Activated CD8-positive, alpha-beta T cell treated with anti-CD3 and anti-CD28 coated beads for 36 hours (primary cell): ENCODE measurements at regions not wholly inside any gene's neighbourhood (a gene's known extent, or its start where the extent isn't known, plus 50 kb on each side); places are given as distances from the start of the nearest gene placed in this dataset.

ENCODE experiments used
- ATAC-seq: fragments of 200-7000 bp; cut with Tn5 transposase; one replicate; pipeline ENCODE4 v1.10.0; 2021; ENCODE audit warnings: mild to moderate bottlenecking, moderate library complexity
- CTCF ChIA-PET: fragments of 350-600 bp; sonication (Branson Sonifier 250); formaldehyde crosslinking; loops from one replicate; lab custom pipeline; 2021; ENCODE audit warnings: antibody characterized with exemption; lab: Charles Lee
- POLR2A ChIA-PET: fragments of 350-600 bp; sonication (Branson Sonifier 250); formaldehyde crosslinking; loops from one replicate; lab custom pipeline; 2021; ENCODE audit warnings: antibody characterized with exemption; lab: Charles Lee
- DNase-seq: peaks from one replicate; pipeline ENCODE4 v3.0.0-alpha.2; 2020
- H3K27ac Mint-ChIP-seq: one replicate; pipeline ENCODE4 v1.8.0; 2021; ENCODE audit warnings: mild to moderate bottlenecking, mixed read lengths
- H3K27me3 Mint-ChIP-seq: one replicate; pipeline ENCODE4 v1.8.0; 2021; ENCODE audit warnings: mixed read lengths
- H3K36me3 Mint-ChIP-seq: one replicate; pipeline ENCODE4 v1.8.0; 2021; ENCODE audit warnings: low read depth, mixed read lengths
- H3K4me1 Mint-ChIP-seq: one replicate; pipeline ENCODE4 v1.8.0; 2021; ENCODE audit warnings: low read depth, mixed read lengths
- H3K4me3 Mint-ChIP-seq: one replicate; pipeline ENCODE4 v1.8.0; 2021; ENCODE audit warnings: mild to moderate bottlenecking, moderate library complexity, mixed read lengths
- H3K9me3 Mint-ChIP-seq: one replicate; pipeline ENCODE4 v1.8.0; 2021; ENCODE audit warnings: mixed read lengths
- CTCF ChIP-seq: fragments of 200-600 bp; IDR thresholded peaks from one replicate; pipeline ENCODE4 v1.8.0; 2022; ENCODE audit warnings: antibody characterized with exemption, mild to moderate bottlenecking
- intact Hi-C: fragments of 100-400 bp; cut with micrococcal nuclease; formaldehyde crosslinking; loops from one replicate; pipeline ENCODE4 v1.10.0; 2022

- no peak overlapping the region for H3K4me3 Mint-ChIP-seq
- no peak for TF ChIP-seq CTCF
- no peak overlapping the region for H3K27ac Mint-ChIP-seq
- H3K9me3 Mint-ChIP-seq, result peaks cover 16% of the 10 kb centered on the region
- no peaks in the 10 kb centered on the region for H3K4me1 Mint-ChIP-seq
- no peaks in the 10 kb centered on the region for H3K27me3 Mint-ChIP-seq
- DNase-seq (no peak), ATAC-seq (no peak)
- H3K36me3 Mint-ChIP-seq, result no peaks in the 10 kb centered on the region
- ChIA-PET POLR2A (no interaction called here), CTCF (no interaction called here)
- intact Hi-C loops, result no loop called here
Observed at GRCh38 chr14:59013672-59014298, 174.7 kb upstream of the DAAM1 start.

- Mint-ChIP-seq H3K4me3 (no peak overlapping the region), H3K4me1 (no peaks in the 10 kb centered on the region), H3K27ac (no peak overlapping the region), H3K9me3 (peaks cover 16% of the 10 kb centered on the region), H3K27me3 (no peaks in the 10 kb centered on the region), H3K36me3 (no peaks in the 10 kb centered on the region)
- ATAC-seq (no peak), DNase-seq (no peak)
- POLR2A ChIA-PET, result no interaction called here
- TF ChIP-seq CTCF, result no peak
- CTCF ChIA-PET, result no interaction called here
- intact Hi-C loops, result no loop called here
Observed at GRCh38 chr14:59015482-59015881, 173.0 kb upstream of the DAAM1 start.

GRCh38 chr14:59017285-59017965 is 171.0 kb upstream of the DAAM1 start:
- POLR2A ChIA-PET, result no interaction called here
- H3K27me3 Mint-ChIP-seq, result no peaks in the 10 kb centered on the region
- CTCF ChIA-PET, result interaction anchor here (0.8 kb wide), 1 partner anchor 11 kb away, joined by 3 read pairs; no protein-coding TSS in a partner anchor
- ATAC-seq (no peak), DNase-seq (no peak)
- H3K4me1 Mint-ChIP-seq, result no peaks in the 10 kb centered on the region
- H3K36me3 Mint-ChIP-seq, result no peaks in the 10 kb centered on the region
- H3K27ac Mint-ChIP-seq, result no peak overlapping the region
- H3K9me3 Mint-ChIP-seq, result peaks cover 11% of the 10 kb centered on the region
- TF ChIP-seq CTCF, result no peak
- intact Hi-C loops, result no loop called here
- H3K4me3 Mint-ChIP-seq, result no peak overlapping the region

- intact Hi-C loops, result no loop called here
- no peaks in the 10 kb centered on the region for H3K27me3 Mint-ChIP-seq
- no peak for ATAC-seq
- H3K4me3 Mint-ChIP-seq, result no peak overlapping the region
- CTCF ChIA-PET, result interaction anchor here (1.2 kb wide), 1 partner anchor 517 kb away, joined by 3 read pairs; no protein-coding TSS in a partner anchor
- DNase-seq, result no peak
- H3K36me3 Mint-ChIP-seq, result no peaks in the 10 kb centered on the region
- H3K4me1 Mint-ChIP-seq, result no peaks in the 10 kb centered on the region
- H3K27ac Mint-ChIP-seq, result no peak overlapping the region
- no peak for TF ChIP-seq CTCF
- H3K9me3 Mint-ChIP-seq, result peaks cover 4% of the 10 kb centered on the region
- POLR2A ChIA-PET, result no interaction called here
Observed at GRCh38 chr14:59018460-59018859, 170.0 kb upstream of the DAAM1 start.

- no peaks in the 10 kb centered on the region for H3K4me1 Mint-ChIP-seq
- ATAC-seq, result no peak
- no peaks in the 10 kb centered on the region for H3K9me3 Mint-ChIP-seq
- no peak overlapping the region for H3K4me3 Mint-ChIP-seq
- H3K27ac Mint-ChIP-seq, result no peak overlapping the region
- ChIA-PET POLR2A (no interaction called here), CTCF (interaction anchor here (1.2 kb wide), 1 partner anchor 518 kb away, joined by 3 read pairs; no protein-coding TSS in a partner anchor)
- H3K36me3 Mint-ChIP-seq, result no peaks in the 10 kb centered on the region
- TF ChIP-seq CTCF, result no peak
- H3K27me3 Mint-ChIP-seq, result no peaks in the 10 kb centered on the region
- no peak for DNase-seq
- intact Hi-C loops, result no loop called here
Observed at GRCh38 chr14:59018978-59019377, 169.5 kb upstream of the DAAM1 start.
